Mucosa of descending colon (tissue), 3 donors: ENCODE measurements at regions not wholly inside any gene's neighbourhood (a gene's known extent, or its start where the extent isn't known, plus 50 kb on each side); places are given as distances from the start of the nearest gene placed in this dataset.
"Not testable (repeated sequence)": the region's sequence is repeated elsewhere in the genome, so short reads cannot be mapped to it uniquely, and the experiment has no call there.

Source experiments
- ATAC-seq: fragments of 200-7000 bp; cut with Tn5 transposase; one replicate; pipeline ENCODE4 v1.9.1; 2020; ENCODE audit warnings: mild to moderate bottlenecking, moderate library complexity
- DNase-seq, 3 donors: peaks; one replicate each; pipeline ENCODE4 v3.0.0-alpha.2; 2020
- H3K36me3 ChIP-seq: fragments of 200-600 bp; one replicate; pipeline ENCODE4 v1.8.0; 2021; ENCODE audit warnings: low read depth, mild to moderate bottlenecking
- H3K4me1 ChIP-seq: fragments of 200-600 bp; one replicate; pipeline ENCODE4 v1.8.0; 2021; ENCODE audit warnings: low read depth, mild to moderate bottlenecking
- H3K4me3 ChIP-seq: fragments of 200-600 bp; one replicate; pipeline ENCODE4 v1.8.0; 2021; ENCODE audit warnings: mild to moderate bottlenecking
- H3K9me3 ChIP-seq: fragments of 200-600 bp; one replicate; pipeline ENCODE4 v1.8.0; 2021; ENCODE audit warnings: mild to moderate bottlenecking
- intact Hi-C, 2 donors: fragments of 100-400 bp; cut with DNase I in 1 of 2; cut with micrococcal nuclease in 1 of 2; formaldehyde crosslinking; loops; one replicate each; pipeline versions ENCODE4 v1.11.0 to v1.11.1; 2022; cut with DNase I, micrococcal nuclease
- TF ChIP-seq, protein P1 (sequence below): fragments of 200-600 bp; IDR thresholded peaks from one replicate; pipeline ENCODE4 v1.8.0; 2022; ENCODE audit warnings: antibody characterized with exemption, mild to moderate bottlenecking
- donor health status: DM: no; HTN: no; CAD: no; lungs with moderate emphysema.
- donor health status: DM: no; HTN: no; CAD: no.
- donor health status: DM: no; HTN: yes; CAD: no.

- Histone ChIP-seq H3K36me3 (no peaks in the 10 kb centered on the region), H3K4me1 (no peaks in the 10 kb centered on the region), H3K9me3 (no peaks in the 10 kb centered on the region), H3K4me3 (no peak overlapping the region)
- ATAC-seq (no peak), DNase-seq (no peak)
- TF ChIP-seq, protein P1, sequence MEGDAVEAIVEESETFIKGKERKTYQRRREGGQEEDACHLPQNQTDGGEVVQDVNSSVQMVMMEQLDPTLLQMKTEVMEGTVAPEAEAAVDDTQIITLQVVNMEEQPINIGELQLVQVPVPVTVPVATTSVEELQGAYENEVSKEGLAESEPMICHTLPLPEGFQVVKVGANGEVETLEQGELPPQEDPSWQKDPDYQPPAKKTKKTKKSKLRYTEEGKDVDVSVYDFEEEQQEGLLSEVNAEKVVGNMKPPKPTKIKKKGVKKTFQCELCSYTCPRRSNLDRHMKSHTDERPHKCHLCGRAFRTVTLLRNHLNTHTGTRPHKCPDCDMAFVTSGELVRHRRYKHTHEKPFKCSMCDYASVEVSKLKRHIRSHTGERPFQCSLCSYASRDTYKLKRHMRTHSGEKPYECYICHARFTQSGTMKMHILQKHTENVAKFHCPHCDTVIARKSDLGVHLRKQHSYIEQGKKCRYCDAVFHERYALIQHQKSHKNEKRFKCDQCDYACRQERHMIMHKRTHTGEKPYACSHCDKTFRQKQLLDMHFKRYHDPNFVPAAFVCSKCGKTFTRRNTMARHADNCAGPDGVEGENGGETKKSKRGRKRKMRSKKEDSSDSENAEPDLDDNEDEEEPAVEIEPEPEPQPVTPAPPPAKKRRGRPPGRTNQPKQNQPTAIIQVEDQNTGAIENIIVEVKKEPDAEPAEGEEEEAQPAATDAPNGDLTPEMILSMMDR = no peak
- intact Hi-C loops = no loop called here
Measured at GRCh38 chr5:168096525-168096924, 194.9 kb upstream of the WWC1 start.

GRCh38 chr5:168097876-168098653 lies 193.4 kb upstream of the WWC1 start:
- DNase-seq (peak in 1 of 3 donors; percentile 25), ATAC-seq (peak; percentile 90)
- no peaks in the 10 kb centered on the region for H3K9me3 ChIP-seq
- peaks cover 1% of the 10 kb centered on the region for H3K4me1 ChIP-seq
- H3K4me3 ChIP-seq = no peak overlapping the region
- intact Hi-C loops = no loop called here
- no peaks in the 10 kb centered on the region for H3K36me3 ChIP-seq
- TF ChIP-seq, protein P1 = no peak

- Histone ChIP-seq H3K36me3 (no peaks in the 10 kb centered on the region), H3K4me3 (no peak overlapping the region), H3K4me1 (peaks cover 26% of the 10 kb centered on the region), H3K9me3 (no peaks in the 10 kb centered on the region)
- TF ChIP-seq, protein P1 = no peak
- intact Hi-C loops = no loop called here
- no peak for ATAC-seq
- DNase-seq = no peak
Measured at GRCh38 chr5:168101352-168101751, 190.1 kb upstream of the WWC1 start.

GRCh38 chr5:168103018-168103417 lies 188.4 kb upstream of the WWC1 start:
- H3K36me3 ChIP-seq, H3K4me3 ChIP-seq, ATAC-seq, H3K9me3 ChIP-seq, intact Hi-C loops, DNase-seq: not testable (repeated sequence)
- peaks cover 26% of the 10 kb centered on the region for H3K4me1 ChIP-seq

DNA sequence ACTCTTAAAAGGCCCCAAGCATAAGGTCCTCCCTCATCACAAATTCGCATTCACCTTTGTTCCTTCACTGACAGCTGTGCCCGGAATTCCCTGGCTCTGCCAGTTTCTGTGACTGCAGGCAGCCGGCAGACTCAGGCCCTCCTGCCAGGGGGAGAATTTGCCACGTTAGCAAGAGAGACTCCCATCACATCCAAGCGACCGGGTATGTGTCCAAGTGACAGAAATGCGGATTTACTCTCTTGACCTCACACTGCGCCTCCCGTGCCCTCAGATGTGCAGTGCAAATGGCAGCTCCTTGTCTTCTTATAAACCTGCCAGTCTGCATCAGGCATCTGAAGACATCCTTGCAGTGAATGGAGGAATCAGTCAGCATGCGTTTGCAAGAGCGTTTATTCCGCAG lies 187.1 kb upstream of the WWC1 start:
- H3K4me1 ChIP-seq = peaks cover 26% of the 10 kb centered on the region
- no peaks in the 10 kb centered on the region for H3K9me3 ChIP-seq
- DNase-seq (peak in 1 of 3 donors; percentile 51), ATAC-seq (peak; percentile 24)
- no peak overlapping the region for H3K4me3 ChIP-seq
- intact Hi-C loops = no loop called here
- TF ChIP-seq, protein P1 = no peak
- no peaks in the 10 kb centered on the region for H3K36me3 ChIP-seq

DNA sequence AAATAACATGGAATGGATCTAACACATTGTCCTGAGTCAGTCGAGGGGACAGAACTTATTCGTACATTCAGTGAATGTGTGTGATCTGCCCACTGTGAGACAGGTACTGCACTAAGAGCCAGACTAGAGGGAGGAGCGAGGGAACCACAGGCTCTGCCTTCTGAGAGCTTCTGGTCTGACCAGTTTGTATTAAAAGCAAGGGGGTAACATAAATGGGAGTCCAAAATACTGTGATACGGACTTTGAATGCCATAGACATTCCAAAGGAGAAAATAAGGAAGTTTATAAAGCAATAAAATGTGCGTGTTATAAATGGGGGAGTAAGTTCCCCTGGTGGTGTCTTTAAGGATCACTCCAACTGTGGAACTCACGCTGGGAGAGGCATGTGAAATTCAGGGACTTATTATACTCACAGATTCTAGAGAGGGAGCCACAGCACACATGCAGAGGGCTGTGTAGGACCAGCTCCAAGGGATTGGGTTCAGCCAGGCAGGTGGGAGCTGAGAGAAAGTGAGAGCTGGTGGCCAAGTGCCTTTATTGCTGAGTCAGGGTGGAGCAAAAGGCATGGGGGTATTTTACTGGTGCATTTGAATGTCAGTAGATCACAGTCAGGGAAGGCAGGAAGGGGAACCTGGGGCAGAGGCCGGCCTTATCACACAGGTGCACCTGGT lies 186.5 kb upstream of the WWC1 start:
- no peaks in the 10 kb centered on the region for H3K36me3 ChIP-seq
- H3K4me3 ChIP-seq = no peak overlapping the region
- H3K4me1 ChIP-seq = peaks cover 26% of the 10 kb centered on the region
- ATAC-seq (peak; percentile 93), DNase-seq (peak; percentile 62 to 66 (median 65))
- H3K9me3 ChIP-seq = no peaks in the 10 kb centered on the region
- TF ChIP-seq, protein P1 = no peak
- intact Hi-C loops = no loop called here
